GM18520 (cell line): ENCODE measurements at regions not wholly inside any gene's neighbourhood (a gene's known extent, or its start where the extent isn't known, plus 50 kb on each side); places are given as distances from the start of the nearest gene placed in this dataset.
"Not testable (repeated sequence)": the region's sequence is repeated elsewhere in the genome, so short reads cannot be mapped to it uniquely, and the experiment has no call there.

Source experiments
- ATAC-seq: cut with Tn5 transposase; IDR thresholded peaks from one replicate; pipeline ENCODE4 v1.9.1; 2021; ENCODE audit not compliant: unreplicated experiment

DNA sequence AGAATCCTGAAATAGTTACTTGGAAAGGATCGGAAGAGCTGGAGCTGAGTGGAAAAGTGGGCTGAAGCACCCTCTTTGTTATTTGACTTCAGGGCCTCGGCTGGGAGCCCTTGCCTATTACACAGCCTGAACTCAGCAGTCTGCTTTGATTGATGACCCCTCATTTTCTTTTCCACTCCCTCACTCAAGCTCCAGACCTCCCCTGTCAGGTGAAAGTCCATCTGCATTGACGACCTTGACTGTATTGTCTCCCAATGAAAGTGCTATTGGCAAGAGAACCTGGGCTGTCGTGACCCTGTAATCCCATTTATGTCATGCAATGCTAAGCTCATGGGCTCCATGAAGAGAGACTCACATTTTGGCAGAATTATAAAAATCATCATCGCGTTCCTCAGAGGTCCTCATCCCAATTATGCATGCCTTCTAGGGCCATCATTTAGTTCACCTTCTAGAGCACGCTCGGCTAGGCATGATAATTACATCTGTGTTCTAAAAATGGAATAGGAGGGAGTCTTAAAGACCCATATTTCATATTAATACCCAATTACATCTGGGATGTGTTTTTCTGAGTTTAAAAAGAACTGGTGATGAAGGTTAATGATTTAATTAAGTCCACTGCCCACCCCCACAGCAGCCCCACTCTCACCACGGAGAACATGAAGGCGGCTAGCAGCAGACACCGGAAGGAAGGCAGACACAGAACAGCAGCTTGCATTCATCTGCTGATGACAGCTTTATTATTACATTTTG is 472.5 kb downstream of the PID1 start:
- no peak for ATAC-seq

DNA sequence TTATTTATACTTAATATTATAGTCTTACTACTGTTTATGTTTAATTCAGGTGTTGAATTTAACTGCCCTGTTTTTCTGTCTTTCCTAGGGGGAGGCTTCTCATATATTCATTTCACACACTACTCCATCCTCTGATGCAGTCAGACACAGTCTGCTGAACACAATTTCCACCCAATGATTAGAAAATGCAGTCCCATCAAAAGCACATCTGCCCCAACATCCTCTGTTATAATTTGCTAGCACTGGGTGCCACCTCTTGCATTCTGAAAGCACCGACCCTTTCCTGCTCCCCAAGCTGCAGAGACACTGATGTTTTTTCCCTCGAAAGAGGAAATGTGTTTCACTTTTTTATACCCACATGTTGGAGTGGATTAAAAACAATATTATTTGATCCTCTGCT is 474.7 kb downstream of the PID1 start:
- ATAC-seq = no peak

DNA sequence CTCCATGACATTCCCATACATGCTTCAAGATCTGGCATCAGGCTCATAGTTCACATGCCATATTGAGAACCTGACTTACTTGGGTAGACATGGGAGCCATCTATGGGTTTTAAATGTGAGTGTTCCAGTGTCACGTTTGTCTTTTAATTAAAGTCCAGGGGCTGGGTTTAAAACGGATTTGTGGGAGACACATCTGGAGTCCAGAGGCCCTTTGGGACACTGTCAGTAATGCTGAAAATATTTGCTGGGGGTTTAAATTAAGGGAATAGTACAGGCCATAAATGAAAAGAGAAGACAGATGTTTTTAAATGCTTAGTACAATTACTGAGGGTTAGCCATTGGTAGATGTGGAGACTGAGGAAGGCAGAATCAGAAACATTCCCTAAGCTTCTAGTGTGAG is 478.0 kb downstream of the PID1 start:
- ATAC-seq = no peak

DNA sequence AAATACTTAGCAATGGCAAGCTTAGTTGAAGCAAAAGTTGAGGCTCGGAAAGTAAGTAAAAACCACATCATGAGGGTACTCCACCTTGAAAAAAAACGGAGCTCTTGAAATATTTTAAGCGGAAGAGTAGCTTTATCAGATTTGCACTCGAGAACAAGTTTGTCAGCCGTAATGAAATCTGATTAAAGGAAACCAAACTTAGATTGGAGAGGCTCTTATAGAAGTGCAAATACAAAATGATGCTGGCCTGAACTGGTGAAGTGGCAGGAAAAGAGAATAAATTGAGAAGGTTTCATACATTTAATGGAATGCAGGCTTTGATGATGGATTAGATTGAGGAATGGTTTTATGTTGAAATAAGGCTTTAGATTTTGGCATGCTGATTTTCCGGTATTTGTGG is 484.2 kb downstream of the PID1 start:
- no peak for ATAC-seq

DNA sequence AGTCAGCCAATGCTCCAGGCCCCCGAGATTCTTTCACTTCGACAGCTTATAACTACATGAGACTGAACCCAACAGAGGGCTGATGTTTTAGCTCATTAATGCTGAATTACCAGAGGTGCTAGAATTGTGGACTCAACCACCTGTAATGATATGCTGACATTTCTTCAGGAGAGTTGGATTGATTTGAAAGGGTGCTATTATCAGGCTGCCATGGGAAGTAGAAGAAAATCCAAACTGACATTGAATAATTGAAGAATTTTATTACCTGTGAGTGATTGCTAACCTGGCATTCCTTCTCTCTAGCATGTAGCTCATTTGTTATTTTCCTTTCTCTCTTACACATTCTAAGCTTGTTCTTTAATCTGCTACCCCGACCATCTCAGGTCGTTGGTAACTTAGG is 488.8 kb downstream of the PID1 start:
- no peak for ATAC-seq

DNA sequence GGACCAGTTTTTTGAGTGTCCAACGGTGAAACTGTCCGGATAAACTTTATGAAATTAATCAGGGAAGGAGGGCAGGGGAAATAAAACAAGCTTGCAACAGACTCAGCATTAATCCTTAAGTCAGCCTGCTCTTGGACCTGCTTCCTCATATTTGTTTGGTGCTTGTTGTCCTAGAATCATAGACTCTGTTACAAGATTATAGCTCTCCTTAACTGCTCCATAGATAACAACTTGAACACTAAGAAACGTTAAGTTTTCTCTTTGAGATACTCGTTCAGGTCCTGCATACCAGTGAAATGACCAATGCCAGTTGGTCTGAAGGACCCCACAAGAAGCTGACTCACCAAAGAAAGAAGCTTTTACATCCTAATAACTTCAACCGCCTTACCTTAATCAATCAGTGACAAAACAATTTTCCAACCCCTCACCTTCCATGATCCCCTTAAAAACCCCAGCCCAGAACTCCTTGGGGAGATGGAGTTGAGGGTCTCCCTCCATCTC is 493.2 kb downstream of the PID1 start:
- ATAC-seq = no peak

DNA sequence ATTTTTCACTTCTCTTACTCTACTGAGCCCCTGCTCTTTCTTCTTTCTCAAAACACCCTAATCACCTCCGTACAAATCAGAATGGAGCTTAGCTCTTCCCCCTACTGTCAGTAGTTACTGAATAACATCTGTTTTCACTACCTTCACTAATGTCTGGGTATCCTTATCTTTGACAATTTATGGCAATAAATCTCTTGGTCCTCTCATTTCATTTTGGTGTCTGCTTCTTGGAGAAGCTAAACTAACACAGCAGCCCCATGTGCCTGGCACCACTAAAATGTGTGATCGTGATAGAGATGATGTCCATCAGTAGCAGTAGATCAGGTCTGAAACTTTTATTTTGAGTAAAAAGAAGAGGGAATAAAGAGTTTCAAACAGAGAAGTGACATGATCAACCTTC is 496.5 kb downstream of the PID1 start:
- ATAC-seq = no peak

DNA sequence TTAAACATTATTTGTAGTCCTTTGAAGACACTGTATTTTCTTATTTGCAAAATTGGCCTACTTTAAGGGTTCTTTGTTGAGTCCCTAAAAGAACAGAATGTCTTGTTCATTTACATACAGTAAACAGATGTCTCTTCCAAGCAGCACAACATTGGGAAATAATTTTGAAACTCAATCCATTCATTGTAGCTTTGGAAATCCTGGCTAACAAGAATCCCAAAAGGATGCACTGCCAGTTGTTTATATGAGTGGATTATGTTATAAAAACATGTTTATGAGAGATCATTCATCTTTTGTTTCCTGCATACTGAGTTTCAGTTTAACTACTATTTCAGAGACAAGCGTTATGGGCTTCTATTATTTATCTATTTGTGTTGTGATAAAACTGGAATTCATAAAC is 499.3 kb downstream of the PID1 start:
- ATAC-seq = no peak

DNA sequence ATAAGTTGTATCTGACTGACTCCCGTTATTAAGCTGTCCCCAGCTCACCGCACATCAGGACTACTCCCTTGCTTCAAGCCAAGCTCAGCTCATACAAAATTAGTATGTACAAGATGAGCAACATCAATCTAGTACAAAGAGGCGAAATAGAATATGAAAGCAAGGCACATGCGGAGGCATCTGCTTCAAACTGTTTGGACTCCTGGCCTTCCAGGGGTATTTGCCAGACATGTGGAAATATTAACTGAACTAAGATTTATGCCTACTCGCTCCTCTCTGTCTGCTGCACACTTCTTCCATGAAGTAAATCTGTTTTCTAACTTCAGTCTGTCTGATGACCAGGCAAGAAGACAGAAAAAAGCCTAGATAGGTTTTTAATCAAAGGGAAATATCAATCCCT is 499.8 kb downstream of the PID1 start:
- no peak for ATAC-seq

DNA sequence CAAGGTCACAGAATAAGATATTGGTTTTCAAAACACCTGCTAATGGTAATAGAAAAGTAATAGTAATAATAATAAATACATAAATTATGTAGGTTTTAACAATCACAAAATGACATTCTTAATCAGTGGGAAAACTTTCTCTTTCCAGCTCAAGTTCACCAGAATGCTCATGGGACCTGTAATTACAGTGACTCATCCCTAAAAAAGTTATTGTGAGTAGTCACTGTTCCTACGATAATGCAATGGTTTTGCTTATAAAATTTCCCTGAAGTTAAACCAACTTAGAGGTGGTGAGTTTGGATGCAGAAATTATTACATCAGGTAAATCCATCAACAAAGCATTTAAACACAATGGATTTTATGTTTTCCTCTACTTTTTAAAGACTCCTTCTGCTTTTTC is 502.3 kb downstream of the PID1 start:
- no peak for ATAC-seq

DNA sequence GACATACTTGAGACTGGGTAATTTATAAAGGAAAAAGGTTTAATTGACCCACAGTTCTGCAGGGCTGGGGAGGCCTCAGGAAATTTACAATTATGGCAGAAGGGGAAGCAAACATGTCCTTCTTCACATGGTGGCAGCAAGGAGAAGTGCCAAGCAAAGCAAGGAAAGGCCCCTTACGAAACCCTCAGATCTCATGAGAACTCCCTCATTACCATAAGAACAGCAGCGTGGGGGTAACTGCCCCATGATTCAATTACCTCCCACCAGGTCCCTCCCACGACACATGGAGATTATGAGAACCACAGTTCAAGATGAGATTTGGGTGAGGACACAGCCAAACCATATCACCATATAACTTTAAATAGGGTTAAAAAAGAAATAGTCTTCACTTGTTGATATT is 502.9 kb downstream of the PID1 start:
- not testable (repeated sequence) for ATAC-seq

DNA sequence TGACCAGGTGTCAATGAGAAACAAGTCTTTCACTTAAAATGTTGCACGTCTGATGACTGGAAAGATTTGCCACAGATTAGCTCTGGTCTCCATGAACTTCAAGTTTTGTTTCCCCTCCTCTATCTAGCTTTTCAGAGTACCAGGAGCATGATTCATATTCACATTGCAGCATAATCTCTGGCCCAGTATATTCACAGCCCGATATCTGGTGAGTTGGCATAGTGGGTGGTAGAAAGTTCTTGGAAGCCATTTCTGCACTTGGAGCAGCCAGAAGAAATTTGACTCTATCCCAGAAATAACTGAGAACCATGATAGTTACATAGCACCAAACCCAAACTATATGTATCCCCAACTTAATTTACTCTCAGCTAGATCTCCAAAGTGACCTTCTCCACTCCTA is 503.9 kb downstream of the PID1 start:
- ATAC-seq = no peak

DNA sequence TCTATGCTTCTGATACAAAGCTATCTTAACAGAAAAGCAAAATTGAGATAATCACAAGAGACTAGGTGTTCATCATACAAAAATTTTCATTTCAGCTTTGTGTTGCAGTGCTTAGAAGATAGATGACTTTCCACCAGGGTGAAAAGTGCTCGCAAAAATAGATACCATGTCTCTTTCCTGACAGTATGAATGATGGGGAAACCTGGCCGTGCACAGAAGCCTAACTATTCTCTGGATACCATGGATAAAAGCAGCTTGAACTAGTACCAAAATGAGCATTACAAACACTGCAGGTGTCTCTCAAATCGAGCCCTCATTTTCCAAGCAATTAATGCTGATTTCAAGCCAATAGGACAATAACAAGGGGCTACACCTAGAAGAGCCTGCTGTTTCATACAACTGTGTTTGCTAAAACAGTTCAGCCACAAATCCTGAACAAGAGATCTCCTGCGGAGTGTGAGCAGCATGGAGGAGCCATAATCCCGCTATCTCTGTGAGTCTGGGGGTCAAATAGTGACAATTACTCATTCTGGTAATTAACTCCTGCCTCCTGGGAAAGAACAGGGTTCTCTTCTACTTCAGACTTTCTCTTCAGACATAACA is 507.6 kb downstream of the PID1 start:
- ATAC-seq = no peak

DNA sequence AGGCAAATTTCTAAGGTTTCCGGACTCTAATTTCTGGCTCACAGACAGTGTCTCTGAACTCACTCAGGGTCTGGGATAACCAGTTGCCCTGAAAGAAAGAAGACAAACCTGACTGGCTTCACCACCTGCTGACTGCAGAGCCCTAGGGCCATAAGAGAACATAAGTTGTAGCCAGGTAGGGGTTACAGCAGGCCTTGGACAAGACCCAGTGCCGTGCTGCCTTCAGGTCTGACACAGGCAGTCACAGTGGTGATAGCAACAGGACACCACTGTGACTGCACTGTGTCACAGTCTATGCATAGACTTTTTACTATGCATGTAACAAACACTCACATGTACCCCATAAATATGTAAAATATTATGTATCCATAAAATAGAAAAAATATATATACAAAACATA is 508.5 kb downstream of the PID1 start:
- no peak for ATAC-seq

DNA sequence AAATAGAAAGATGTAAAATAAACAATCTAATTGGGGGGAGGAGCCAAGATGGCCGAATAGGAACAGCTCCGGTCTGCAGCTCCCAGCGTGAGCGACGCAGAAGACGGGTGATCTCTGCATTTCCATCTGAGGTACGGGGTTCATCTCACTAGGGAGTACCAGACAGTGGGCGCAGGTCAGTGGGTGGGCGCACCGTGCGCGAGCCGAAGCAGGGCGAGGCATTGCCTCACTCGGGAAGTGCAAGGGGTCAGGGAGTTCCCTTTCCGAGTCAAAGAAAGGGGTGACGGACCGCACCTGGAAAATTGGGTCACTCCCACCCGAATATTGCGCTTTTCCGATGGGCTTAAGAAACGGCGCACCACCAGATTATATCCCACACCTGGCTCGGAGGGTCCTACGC is 515.4 kb downstream of the PID1 start:
- ATAC-seq = not testable (repeated sequence)

DNA sequence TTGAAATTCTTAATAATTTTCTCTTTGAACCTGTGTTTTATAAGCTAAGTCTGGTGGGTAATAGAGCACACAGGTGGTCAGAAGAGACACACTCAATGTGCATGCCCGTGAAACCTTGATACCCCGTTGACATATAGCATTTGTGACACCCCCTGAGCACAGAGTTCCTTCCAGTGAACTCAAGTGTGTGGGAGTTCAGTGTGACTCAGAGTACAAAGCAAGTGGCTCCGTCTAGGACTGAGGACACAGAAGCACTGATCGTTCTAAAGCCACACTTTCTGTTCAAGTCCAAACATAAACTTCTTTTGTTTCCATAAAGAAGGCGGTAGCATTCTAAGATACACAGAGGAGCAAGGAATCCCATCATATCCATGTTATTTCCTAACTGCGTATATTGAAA is 523.6 kb downstream of the PID1 start:
- no peak for ATAC-seq

DNA sequence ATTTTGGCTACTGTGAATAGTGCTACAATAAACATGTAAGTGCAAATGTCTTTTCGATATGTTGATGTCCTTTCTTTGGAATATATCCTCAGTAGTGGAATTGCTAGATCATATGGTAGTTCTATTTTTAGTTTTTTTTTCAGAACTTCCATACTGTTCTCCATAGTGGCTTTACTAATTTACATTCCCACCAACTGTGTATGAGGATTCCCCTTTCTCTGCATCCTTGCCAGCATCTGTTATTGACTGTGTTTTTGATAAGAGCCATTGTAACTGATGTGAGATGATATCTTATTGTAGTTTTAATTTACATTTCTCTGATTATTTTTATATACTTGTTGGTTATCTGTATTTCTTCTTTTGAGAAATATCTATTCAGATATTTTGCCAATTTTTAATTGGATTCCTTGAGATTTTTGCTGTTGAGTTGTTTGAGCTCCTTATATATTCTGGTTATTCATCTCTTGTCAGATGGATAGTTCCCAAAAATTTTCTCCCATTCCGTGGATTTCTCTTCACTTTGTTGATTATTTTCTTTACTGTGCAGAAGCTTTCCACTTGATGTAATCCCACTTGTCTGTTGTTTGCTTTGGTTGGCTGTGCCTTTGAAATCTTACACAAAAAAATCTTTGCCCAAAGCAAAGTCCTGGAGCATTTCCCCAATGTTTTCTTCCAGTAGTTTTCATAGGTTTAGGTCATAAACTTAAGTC is 532.3 kb downstream of the PID1 start:
- ATAC-seq = no peak

DNA sequence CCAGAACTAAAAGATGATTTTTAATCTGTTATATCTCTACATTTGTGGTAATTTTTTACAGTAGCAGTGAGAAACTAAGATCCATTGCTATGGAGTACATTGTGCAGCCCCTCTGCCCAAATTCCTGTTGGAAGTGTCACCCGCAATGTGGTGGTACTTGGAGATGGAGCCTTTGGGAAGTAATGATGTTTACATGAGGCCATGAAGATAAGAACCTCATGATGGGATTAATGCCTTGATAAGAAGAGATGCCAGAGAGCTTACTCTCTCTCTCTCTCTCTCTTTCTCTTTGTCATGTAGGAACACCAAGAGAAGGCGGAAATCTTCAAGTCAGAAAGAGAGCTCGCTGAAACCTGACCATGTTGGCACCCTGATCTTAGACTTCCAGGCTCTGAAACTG is 535.4 kb downstream of the PID1 start:
- ATAC-seq = no peak

DNA sequence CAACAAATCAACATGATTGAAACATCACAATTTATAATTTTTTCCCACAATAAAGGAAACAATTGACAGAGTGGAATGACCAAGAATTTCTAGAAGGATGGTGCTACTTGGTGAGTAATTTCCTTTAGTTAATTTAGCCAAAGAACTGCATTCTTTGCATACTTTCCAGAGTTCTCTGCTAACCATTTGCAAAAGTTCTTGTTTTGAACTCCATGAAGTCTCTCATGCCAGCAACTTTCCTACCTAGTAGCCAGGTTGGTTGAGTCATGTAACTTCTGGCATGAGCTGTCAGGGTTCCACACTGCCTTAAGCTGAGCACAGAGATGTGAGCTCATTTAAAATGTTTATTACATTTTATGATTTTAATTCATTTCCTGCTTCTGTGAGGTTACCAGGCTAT is 539.6 kb downstream of the PID1 start:
- ATAC-seq = no peak

DNA sequence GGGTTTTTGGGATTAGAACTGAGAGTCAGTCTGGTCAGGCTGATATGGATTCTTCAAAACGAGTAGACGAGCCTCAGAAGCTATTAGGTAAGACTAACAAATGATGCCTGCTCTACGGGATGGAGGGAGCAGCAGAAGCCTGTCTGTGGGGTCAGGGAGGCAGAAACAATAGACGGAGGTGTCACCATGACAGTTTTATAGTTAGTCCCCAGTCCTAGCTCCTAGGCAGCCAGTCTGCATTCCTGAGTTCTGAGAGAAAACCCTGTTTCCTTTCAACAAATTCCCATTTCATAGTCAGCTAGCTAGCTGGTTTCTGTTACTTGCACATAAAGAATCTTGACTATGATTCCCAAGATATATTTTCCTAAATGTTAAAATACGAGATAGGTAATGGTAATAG is 542.1 kb downstream of the PID1 start:
- ATAC-seq = no peak

DNA sequence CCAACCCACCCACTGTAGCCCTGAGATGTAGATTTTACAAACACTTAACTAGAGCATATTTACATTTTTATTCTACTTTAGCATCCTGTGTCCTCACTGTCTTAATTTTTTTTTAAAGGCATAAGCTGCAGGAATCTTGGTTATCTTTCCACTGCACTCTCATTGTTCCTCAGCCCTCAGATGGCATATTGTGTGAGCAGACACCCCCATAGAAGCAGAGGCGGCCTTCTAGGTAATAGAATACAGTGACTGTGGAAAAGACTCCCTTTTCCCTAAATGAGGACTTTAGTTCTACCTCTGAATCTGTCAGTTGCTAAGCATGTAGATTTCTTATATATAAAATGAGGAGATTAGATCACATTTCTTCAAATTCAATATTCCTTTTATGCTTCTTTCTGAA is 543.5 kb upstream of the SPHKAP start:
- ATAC-seq = no peak

DNA sequence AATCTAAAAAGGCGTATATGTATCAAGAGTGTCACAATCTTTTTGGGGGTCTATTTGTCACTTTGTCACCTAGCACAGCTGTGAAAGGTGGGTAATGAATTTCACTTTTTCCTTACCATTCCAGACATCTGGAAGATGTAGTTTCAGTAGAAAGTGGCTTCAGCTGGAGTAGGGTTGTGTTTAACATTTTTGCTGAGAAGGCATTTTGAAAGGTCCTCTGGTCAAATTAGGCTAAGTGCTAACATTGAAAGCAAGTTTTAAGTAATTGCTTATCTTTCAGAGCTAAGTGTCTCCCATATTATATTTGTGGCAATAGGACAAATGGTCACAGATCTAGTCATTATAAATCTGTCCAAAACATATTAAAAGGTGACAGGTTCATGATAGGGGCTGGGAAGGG is 542.1 kb upstream of the SPHKAP start:
- ATAC-seq = no peak
